H9 (cell line): ENCODE measurements at regions not wholly inside any gene's neighbourhood (a gene's known extent, or its start where the extent isn't known, plus 50 kb on each side); places are given as distances from the start of the nearest gene placed in this dataset.

Experiments
- DNase-seq: peaks from one replicate; pipeline ENCODE4 v3.0.0-alpha.2; 2017
- H2AFZ ChIP-seq: one replicate; pipeline ENCODE4 v1.6.1; 2013; ENCODE audit warnings: mild to moderate bottlenecking, low read length, control low read depth, moderate library complexity
- H2AK5ac ChIP-seq: 2 replicates; pipeline ENCODE4 v1.6.1; 2013; ENCODE audit warnings: low read length, control low read depth, mixed read lengths; ENCODE audit not compliant: insufficient read length
- H2BK120ac ChIP-seq: one replicate; pipeline ENCODE4 v1.6.1; 2013; ENCODE audit warnings: low read depth, mild to moderate bottlenecking, low read length, control low read depth, inconsistent platforms; ENCODE audit not compliant: poor library complexity, severe bottlenecking
- H2BK12ac ChIP-seq: 2 replicates; pipeline ENCODE4 v1.6.1; 2013; ENCODE audit warnings: low read length, control low read depth, mixed read lengths, low read depth; ENCODE audit not compliant: insufficient read length
- H2BK15ac ChIP-seq: 2 replicates; pipeline ENCODE4 v1.6.1; 2013; ENCODE audit warnings: low read depth, low read length, control low read depth
- H2BK20ac ChIP-seq: one replicate; pipeline ENCODE4 v1.6.1; 2013; ENCODE audit warnings: low read depth, mild to moderate bottlenecking, low read length, control low read depth, inconsistent platforms; ENCODE audit not compliant: poor library complexity, severe bottlenecking
- H2BK5ac ChIP-seq: 2 replicates; pipeline ENCODE4 v1.6.1; 2013; ENCODE audit warnings: low read length, control low read depth, mixed read lengths; ENCODE audit not compliant: insufficient read length
- H3K14ac ChIP-seq: 2 replicates; pipeline ENCODE4 v1.6.1; 2013; ENCODE audit warnings: low read length, control low read depth; ENCODE audit not compliant: insufficient read depth
- H3K18ac ChIP-seq: 2 replicates; pipeline ENCODE4 v1.6.1; 2013; ENCODE audit warnings: low read depth, mild to moderate bottlenecking, mixed read lengths, low read length, control low read depth; ENCODE audit not compliant: insufficient read length
- H3K23ac ChIP-seq: 2 replicates; pipeline ENCODE4 v1.6.1; 2013; ENCODE audit warnings: low read length, control low read depth, mixed read lengths, low read depth; ENCODE audit not compliant: insufficient read length
- H3K23me2 ChIP-seq: 2 replicates; pipeline ENCODE4 v1.6.1; 2013; ENCODE audit warnings: low read depth, mild to moderate bottlenecking, mixed read lengths, low read length, control low read depth; ENCODE audit not compliant: insufficient read length, poor library complexity, severe bottlenecking
- H3K27ac ChIP-seq: 2 replicates; pipeline ENCODE4 v1.5.1; 2013; ENCODE audit warnings: low read length, control low read depth, mixed read lengths, low read depth; ENCODE audit not compliant: insufficient read length
- H3K27me3 ChIP-seq: 2 replicates; pipeline ENCODE4 v1.6.1; 2013; ENCODE audit warnings: low read length, control low read depth, inconsistent platforms; ENCODE audit not compliant: insufficient read depth
- H3K4ac ChIP-seq: 2 replicates; pipeline ENCODE4 v1.6.1; 2013; ENCODE audit warnings: low read depth, mild to moderate bottlenecking, control low read depth, inconsistent platforms, low read length, moderate library complexity
- H3K4me1 ChIP-seq: 2 replicates; pipeline ENCODE4 v1.6.1; 2013; ENCODE audit warnings: low read length, control low read depth, inconsistent platforms; ENCODE audit not compliant: insufficient read depth
- H3K4me2 ChIP-seq: 2 replicates; pipeline ENCODE4 v1.6.1; 2013; ENCODE audit warnings: low read length, control low read depth, mixed read lengths; ENCODE audit not compliant: insufficient read length, insufficient read depth
- H3K56ac ChIP-seq: 2 replicates; pipeline ENCODE4 v1.6.1; 2013; ENCODE audit warnings: low read depth, mild to moderate bottlenecking, mixed read lengths, low read length, control low read depth; ENCODE audit not compliant: insufficient read length
- H3K79me1 ChIP-seq: 2 replicates; pipeline ENCODE4 v1.6.1; 2013; ENCODE audit warnings: low read depth, mild to moderate bottlenecking, moderate library complexity, low read length, control low read depth, inconsistent platforms; ENCODE audit not compliant: insufficient read depth, poor library complexity, severe bottlenecking
- H3K79me2 ChIP-seq: 2 replicates; pipeline ENCODE4 v1.6.1; 2013; ENCODE audit warnings: low read length, control low read depth, inconsistent platforms; ENCODE audit not compliant: insufficient read depth
- H3K9ac ChIP-seq: 2 replicates; pipeline ENCODE4 v1.6.1; 2013; ENCODE audit warnings: low read length, control low read depth, mixed read lengths; ENCODE audit not compliant: insufficient read length; ENCODE audit errors: extremely low read depth
- H3K9me3 ChIP-seq: one replicate; pipeline ENCODE4 v1.6.1; 2013; ENCODE audit warnings: low read depth, low read length, inconsistent platforms; ENCODE audit not compliant: control insufficient read depth
- H3T11ph ChIP-seq: one replicate; pipeline ENCODE4 v1.6.1; 2013; ENCODE audit warnings: mild to moderate bottlenecking, low read length, control low read depth, inconsistent platforms
- H4K20me1 ChIP-seq: one replicate; pipeline ENCODE4 v1.6.1; 2013; ENCODE audit not compliant: control insufficient read depth, insufficient read length, insufficient read depth
- H4K5ac ChIP-seq: 2 replicates; pipeline ENCODE4 v1.6.1; 2013; ENCODE audit warnings: low read depth, mild to moderate bottlenecking, mixed read lengths, low read length, control low read depth; ENCODE audit not compliant: insufficient read length
- H4K8ac ChIP-seq: replicated peaks from 2 replicates; pipeline ENCODE4 v1.6.1; 2013; ENCODE audit warnings: low read length, control low read depth, mixed read lengths, low read depth; ENCODE audit not compliant: insufficient read length
- H4K91ac ChIP-seq: 2 replicates; pipeline ENCODE4 v1.6.1; 2013; ENCODE audit warnings: low read depth, mild to moderate bottlenecking, moderate library complexity, mixed read lengths, low read length, control low read depth; ENCODE audit not compliant: insufficient read length
- H3K27ac Mint-ChIP-seq, 3 experiments: 2 replicates in 2 of 3; 3 replicates in 1 of 3; pipeline ENCODE4 v1.8.0; 2020 to 2021; ENCODE audit warnings: mixed read lengths in 3 of 3, mild to moderate bottlenecking in 1 of 3, moderate library complexity in 1 of 3
- H3K27me3 Mint-ChIP-seq: 2 replicates; pipeline ENCODE4 v1.8.0; 2021; ENCODE audit warnings: low read depth, mild to moderate bottlenecking, moderate library complexity, mixed read lengths
- H3K36me3 Mint-ChIP-seq, 3 experiments: 2 replicates in 2 of 3; 3 replicates in 1 of 3; pipeline ENCODE4 v1.8.0; 2020 to 2021; ENCODE audit warnings: low read depth in 3 of 3, mixed read lengths in 3 of 3; ENCODE audit not compliant: insufficient read depth in 1 of 3
- H3K4me1 Mint-ChIP-seq, 2 experiments: 2 replicates each; pipeline ENCODE4 v1.8.0; 2020; ENCODE audit warnings: mixed read lengths in 2 of 2
- H3K4me3 Mint-ChIP-seq, 2 experiments: 2 replicates in 1 of 2; 3 replicates in 1 of 2; pipeline ENCODE4 v1.8.0; 2020 to 2021; ENCODE audit warnings: mild to moderate bottlenecking in 2 of 2, mixed read lengths in 2 of 2, moderate library complexity in 1 of 2
- H3K9me3 Mint-ChIP-seq, 2 experiments: 2 replicates in 1 of 2; 3 replicates in 1 of 2; pipeline ENCODE4 v1.8.0; 2020; ENCODE audit warnings: mild to moderate bottlenecking in 2 of 2, mixed read lengths in 2 of 2, moderate library complexity in 1 of 2
- CTCF ChIP-seq: fragments of 200-600 bp; sonication (generic); conservative IDR thresholded peaks from 3 replicates; pipeline ENCODE4 v1.8.0; 2021; ENCODE audit warnings: antibody characterized with exemption, mild to moderate bottlenecking
- WGBS: extraction: QIAGEN DNeasy Blood & Tissue Kit; methylation state at CpG from one replicate; pipeline ENCODE4 v1.1.7; 2013; ENCODE audit warnings: missing lambda C conversion rate, low lambda C conversion rate, mixed read lengths; ENCODE audit not compliant: insufficient read length; ENCODE audit errors: extremely low coverage; 5-methylcytosine and 5-hydroxymethylcytosine counted together

- no peak for TF ChIP-seq CTCF
- Histone ChIP-seq H3T11ph (no peak overlapping the region), H3K79me1 (no peaks in the 10 kb centered on the region), H2BK20ac (no peak overlapping the region), H3K4ac (no peak overlapping the region), H3K56ac (no peak overlapping the region), H2BK120ac (no peak overlapping the region), H4K20me1 (no peaks in the 10 kb centered on the region), H3K23me2 (no peaks in the 10 kb centered on the region), H3K27ac (no peak overlapping the region), H3K14ac (no peak overlapping the region), H2BK15ac (no peak overlapping the region), H3K23ac (no peak overlapping the region), H3K4me2 (no peak overlapping the region), H3K9ac (no peak overlapping the region), H2BK5ac (no peak overlapping the region), H3K27me3 (no peaks in the 10 kb centered on the region), H3K4me1 (no peaks in the 10 kb centered on the region), H3K79me2 (no peaks in the 10 kb centered on the region), H2AK5ac (no peak overlapping the region), H3K18ac (no peak overlapping the region), H4K8ac (no peak overlapping the region), H4K5ac (no peak overlapping the region), H2AFZ (no peak overlapping the region), H3K9me3 (no peaks in the 10 kb centered on the region), H2BK12ac (no peak overlapping the region), H4K91ac (no peak overlapping the region)
- Mint-ChIP-seq H3K27me3 (no peaks in the 10 kb centered on the region), H3K27ac (no peak overlapping the region; a peak in 1 of 7 replicates), H3K36me3 (no peaks in the 10 kb centered on the region), H3K4me1 (no peaks in the 10 kb centered on the region), H3K9me3 (no peaks in the 10 kb centered on the region), H3K4me3 (no peak overlapping the region)
- no peak for DNase-seq
- no CpG with 5 or more reads among the region's 1 CpG for WGBS
These were observed 87.7 kb upstream of the LYPLAL1 start for GRCh38 chr1:219085988-219086387.
